HEK293 (cell line): ENCODE measurements at regions not wholly inside any gene's neighbourhood (a gene's known extent, or its start where the extent isn't known, plus 50 kb on each side); places are given as distances from the start of the nearest gene placed in this dataset.

ENCODE experiments used
- ZNF138 ChIP-seq: fragments of 450-650 bp; formaldehyde crosslinking; IDR thresholded peaks from 2 replicates; pipeline ENCODE4 v1.5.1; 2016; ENCODE audit warnings: missing biosample characterization, missing genetic modification characterization, borderline replicate concordance
- ZNF514 ChIP-seq: fragments of 450-650 bp; formaldehyde crosslinking; IDR thresholded peaks from 2 replicates; pipeline ENCODE4 v1.5.1; 2016; ENCODE audit warnings: missing biosample characterization, missing genetic modification characterization
- TF ChIP-seq, protein P1 (sequence below): fragments of 450-650 bp; formaldehyde crosslinking; IDR thresholded peaks from 2 replicates; pipeline ENCODE4 v1.5.1; 2016; ENCODE audit warnings: missing biosample characterization, missing genetic modification characterization

DNA sequence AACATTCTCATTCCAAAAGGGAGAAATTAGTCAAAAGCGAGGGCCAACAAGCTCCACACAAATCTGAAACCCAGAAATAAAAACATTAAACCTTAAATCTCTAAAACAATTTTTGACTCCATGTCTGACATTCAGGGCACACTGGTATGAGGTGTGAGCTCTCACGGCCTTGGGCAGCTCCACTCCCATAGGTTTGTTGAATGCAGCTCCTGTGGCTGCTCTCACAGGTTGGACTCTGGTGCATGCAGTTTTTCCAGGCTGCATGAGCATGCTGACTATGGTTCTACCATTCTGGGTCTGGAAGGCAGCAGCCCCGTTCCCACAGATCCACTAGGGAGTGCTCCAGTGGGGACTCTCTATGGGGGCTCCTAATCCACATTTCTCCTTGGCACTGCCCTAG is 887.1 kb upstream of the GHITM start:
- no peak for TF ChIP-seq ZNF138 (tag by site-specific recombination)
- no peak for TF ChIP-seq ZNF514 (tag by site-specific recombination)
- TF ChIP-seq, protein P1, sequence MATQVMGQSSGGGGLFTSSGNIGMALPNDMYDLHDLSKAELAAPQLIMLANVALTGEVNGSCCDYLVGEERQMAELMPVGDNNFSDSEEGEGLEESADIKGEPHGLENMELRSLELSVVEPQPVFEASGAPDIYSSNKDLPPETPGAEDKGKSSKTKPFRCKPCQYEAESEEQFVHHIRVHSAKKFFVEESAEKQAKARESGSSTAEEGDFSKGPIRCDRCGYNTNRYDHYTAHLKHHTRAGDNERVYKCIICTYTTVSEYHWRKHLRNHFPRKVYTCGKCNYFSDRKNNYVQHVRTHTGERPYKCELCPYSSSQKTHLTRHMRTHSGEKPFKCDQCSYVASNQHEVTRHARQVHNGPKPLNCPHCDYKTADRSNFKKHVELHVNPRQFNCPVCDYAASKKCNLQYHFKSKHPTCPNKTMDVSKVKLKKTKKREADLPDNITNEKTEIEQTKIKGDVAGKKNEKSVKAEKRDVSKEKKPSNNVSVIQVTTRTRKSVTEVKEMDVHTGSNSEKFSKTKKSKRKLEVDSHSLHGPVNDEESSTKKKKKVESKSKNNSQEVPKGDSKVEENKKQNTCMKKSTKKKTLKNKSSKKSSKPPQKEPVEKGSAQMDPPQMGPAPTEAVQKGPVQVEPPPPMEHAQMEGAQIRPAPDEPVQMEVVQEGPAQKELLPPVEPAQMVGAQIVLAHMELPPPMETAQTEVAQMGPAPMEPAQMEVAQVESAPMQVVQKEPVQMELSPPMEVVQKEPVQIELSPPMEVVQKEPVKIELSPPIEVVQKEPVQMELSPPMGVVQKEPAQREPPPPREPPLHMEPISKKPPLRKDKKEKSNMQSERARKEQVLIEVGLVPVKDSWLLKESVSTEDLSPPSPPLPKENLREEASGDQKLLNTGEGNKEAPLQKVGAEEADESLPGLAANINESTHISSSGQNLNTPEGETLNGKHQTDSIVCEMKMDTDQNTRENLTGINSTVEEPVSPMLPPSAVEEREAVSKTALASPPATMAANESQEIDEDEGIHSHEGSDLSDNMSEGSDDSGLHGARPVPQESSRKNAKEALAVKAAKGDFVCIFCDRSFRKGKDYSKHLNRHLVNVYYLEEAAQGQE (tag by site-specific recombination) = no peak
